GM12892 (cell line): ENCODE measurements at regions not wholly inside any gene's neighbourhood (a gene's known extent, or its start where the extent isn't known, plus 50 kb on each side); places are given as distances from the start of the nearest gene placed in this dataset.

ENCODE experiments used
- POLR2A ChIP-seq: IDR thresholded peaks from 2 replicates; pipeline ENCODE4 v1.6.1; 2011; ENCODE audit warnings: low read depth, low read length, control low read depth
- POLR2AphosphoS5 ChIP-seq: IDR thresholded peaks from 2 replicates; pipeline ENCODE4 v1.6.1; 2011; ENCODE audit warnings: low read depth, low read length, control low read depth
- TAF1 ChIP-seq: IDR thresholded peaks from 2 replicates; pipeline ENCODE4 v1.6.1; 2011; ENCODE audit warnings: low read depth, mild to moderate bottlenecking, control low read depth, low read length, borderline replicate concordance

GRCh38 chr10:55466806-55467504 lies 665.9 kb upstream of the PCDH15 start:
- no peak for TF ChIP-seq POLR2A
- no peak for TF ChIP-seq TAF1
- no peak for TF ChIP-seq POLR2AphosphoS5
